ENCODE measurements at regions not wholly inside any gene's neighbourhood (a gene's known extent, or its start where the extent isn't known, plus 50 kb on each side); places are given as distances from the start of the nearest gene placed in this dataset.

GRCh38 chr20:12016291-12016690 lies 98.6 kb downstream of the BTBD3 start:
- TF ChIP-seq, protein P1, sequence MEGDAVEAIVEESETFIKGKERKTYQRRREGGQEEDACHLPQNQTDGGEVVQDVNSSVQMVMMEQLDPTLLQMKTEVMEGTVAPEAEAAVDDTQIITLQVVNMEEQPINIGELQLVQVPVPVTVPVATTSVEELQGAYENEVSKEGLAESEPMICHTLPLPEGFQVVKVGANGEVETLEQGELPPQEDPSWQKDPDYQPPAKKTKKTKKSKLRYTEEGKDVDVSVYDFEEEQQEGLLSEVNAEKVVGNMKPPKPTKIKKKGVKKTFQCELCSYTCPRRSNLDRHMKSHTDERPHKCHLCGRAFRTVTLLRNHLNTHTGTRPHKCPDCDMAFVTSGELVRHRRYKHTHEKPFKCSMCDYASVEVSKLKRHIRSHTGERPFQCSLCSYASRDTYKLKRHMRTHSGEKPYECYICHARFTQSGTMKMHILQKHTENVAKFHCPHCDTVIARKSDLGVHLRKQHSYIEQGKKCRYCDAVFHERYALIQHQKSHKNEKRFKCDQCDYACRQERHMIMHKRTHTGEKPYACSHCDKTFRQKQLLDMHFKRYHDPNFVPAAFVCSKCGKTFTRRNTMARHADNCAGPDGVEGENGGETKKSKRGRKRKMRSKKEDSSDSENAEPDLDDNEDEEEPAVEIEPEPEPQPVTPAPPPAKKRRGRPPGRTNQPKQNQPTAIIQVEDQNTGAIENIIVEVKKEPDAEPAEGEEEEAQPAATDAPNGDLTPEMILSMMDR (IDR thresholded peaks at IDR 0.05; ENCODE audit: low read depth, low read length, missing input control) = no peak
- TF ChIP-seq, protein P2, sequence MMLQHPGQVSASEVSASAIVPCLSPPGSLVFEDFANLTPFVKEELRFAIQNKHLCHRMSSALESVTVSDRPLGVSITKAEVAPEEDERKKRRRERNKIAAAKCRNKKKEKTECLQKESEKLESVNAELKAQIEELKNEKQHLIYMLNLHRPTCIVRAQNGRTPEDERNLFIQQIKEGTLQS (IDR thresholded peaks at IDR 0.05) = no peak
- no peak for TF ChIP-seq TAF1 (conservative IDR thresholded peaks at IDR 0.05)
- TF ChIP-seq YY1 (IDR thresholded peaks at IDR 0.05) = no peak
- no peak for TF ChIP-seq JUND (IDR thresholded peaks at IDR 0.05)
- TF ChIP-seq HNF4G (IDR thresholded peaks at IDR 0.05) = no peak
- no peak for TF ChIP-seq RAD21 (IDR thresholded peaks at IDR 0.05)
- no peak for TF ChIP-seq GABPA (IDR thresholded peaks at IDR 0.05 in 1 of 2, conservative IDR thresholded peaks at IDR 0.05 in 1 of 2)
- TF ChIP-seq SP1 (IDR thresholded peaks at IDR 0.05) = no peak
- no peak for TF ChIP-seq FOXA1 (IDR thresholded peaks at IDR 0.05)
- no peak for TF ChIP-seq HNF4A (conservative IDR thresholded peaks at IDR 0.05)
- no peak for TF ChIP-seq REST (IDR thresholded peaks at IDR 0.05)
- TF ChIP-seq, protein P3, sequence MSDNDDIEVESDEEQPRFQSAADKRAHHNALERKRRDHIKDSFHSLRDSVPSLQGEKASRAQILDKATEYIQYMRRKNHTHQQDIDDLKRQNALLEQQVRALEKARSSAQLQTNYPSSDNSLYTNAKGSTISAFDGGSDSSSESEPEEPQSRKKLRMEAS (IDR thresholded peaks at IDR 0.05) = no peak
- TF ChIP-seq EGR1 (IDR thresholded peaks at IDR 0.05; ENCODE audit: low read depth in 2 of 2) = no peak
